ENCODE measurements at regions not wholly inside any gene's neighbourhood (a gene's known extent, or its start where the extent isn't known, plus 50 kb on each side); places are given as distances from the start of the nearest gene placed in this dataset.

GRCh38 chr7:130904031-130904757, 170.2 kb upstream of the KLF14 start:
- H3K4me3 Mint-ChIP-seq, result peak overlapping the region; percentile 7
- peaks cover 91% of the 10 kb centered on the region for H3K36me3 Mint-ChIP-seq (ENCODE audit: low read depth)
- H3K27me3 Mint-ChIP-seq, result no peaks in the 10 kb centered on the region
- peak overlapping the region; percentile 83 for H3K27ac Mint-ChIP-seq
- H3K9me3 Mint-ChIP-seq, result no peaks in the 10 kb centered on the region
- peaks cover 94% of the 10 kb centered on the region for H3K4me1 Mint-ChIP-seq (ENCODE audit: low read depth)

- Mint-ChIP-seq H3K27me3 (no peaks in the 10 kb centered on the region), H3K36me3 (ENCODE audit: low read depth) (peaks cover 91% of the 10 kb centered on the region), H3K4me1 (ENCODE audit: low read depth) (peaks cover 94% of the 10 kb centered on the region), H3K9me3 (no peaks in the 10 kb centered on the region), H3K27ac (peak overlapping the region; percentile 83), H3K4me3 (no peak overlapping the region)
Measured at GRCh38 chr7:130904792-130905191, 170.8 kb upstream of the KLF14 start.

GRCh38 chr7:130906575-130906974, 172.6 kb upstream of the KLF14 start:
- H3K4me3 Mint-ChIP-seq, result no peak overlapping the region
- H3K9me3 Mint-ChIP-seq, result no peaks in the 10 kb centered on the region
- H3K27ac Mint-ChIP-seq, result peak overlapping the region; percentile 69
- peaks cover 94% of the 10 kb centered on the region for H3K4me1 Mint-ChIP-seq (ENCODE audit: low read depth)
- no peaks in the 10 kb centered on the region for H3K27me3 Mint-ChIP-seq
- H3K36me3 Mint-ChIP-seq (ENCODE audit: low read depth), result peaks cover 91% of the 10 kb centered on the region

GRCh38 chr7:130907439-130907838, 173.4 kb upstream of the KLF14 start:
- H3K4me3 Mint-ChIP-seq, result peak overlapping the region; percentile 30
- H3K27ac Mint-ChIP-seq, result peak overlapping the region; percentile 72
- no peaks in the 10 kb centered on the region for H3K9me3 Mint-ChIP-seq
- H3K27me3 Mint-ChIP-seq, result no peaks in the 10 kb centered on the region
- H3K36me3 Mint-ChIP-seq (ENCODE audit: low read depth), result peaks cover 93% of the 10 kb centered on the region
- peaks cover 94% of the 10 kb centered on the region for H3K4me1 Mint-ChIP-seq (ENCODE audit: low read depth)

- peaks cover 92% of the 10 kb centered on the region for H3K4me1 Mint-ChIP-seq (ENCODE audit: low read depth)
- H3K9me3 Mint-ChIP-seq, result no peaks in the 10 kb centered on the region
- H3K4me3 Mint-ChIP-seq, result peak overlapping the region; percentile 25
- H3K27ac Mint-ChIP-seq, result peak overlapping the region; percentile 97
- H3K36me3 Mint-ChIP-seq (ENCODE audit: low read depth), result peaks cover 86% of the 10 kb centered on the region
- H3K27me3 Mint-ChIP-seq, result no peaks in the 10 kb centered on the region
Measured at GRCh38 chr7:130908345-130909160, 174.5 kb upstream of the KLF14 start.

- no peaks in the 10 kb centered on the region for H3K27me3 Mint-ChIP-seq
- peaks cover 85% of the 10 kb centered on the region for H3K36me3 Mint-ChIP-seq (ENCODE audit: low read depth)
- peak overlapping the region; percentile 97 for H3K27ac Mint-ChIP-seq
- peaks cover 92% of the 10 kb centered on the region for H3K4me1 Mint-ChIP-seq (ENCODE audit: low read depth)
- no peaks in the 10 kb centered on the region for H3K9me3 Mint-ChIP-seq
- H3K4me3 Mint-ChIP-seq, result peak overlapping the region; percentile 90
Measured at GRCh38 chr7:130909161-130909836, 175.3 kb upstream of the KLF14 start.

- H3K36me3 Mint-ChIP-seq (ENCODE audit: low read depth), result peaks cover 82% of the 10 kb centered on the region
- H3K27me3 Mint-ChIP-seq, result no peaks in the 10 kb centered on the region
- H3K4me1 Mint-ChIP-seq (ENCODE audit: low read depth), result peaks cover 92% of the 10 kb centered on the region
- H3K27ac Mint-ChIP-seq, result peak overlapping the region; percentile 97
- peak overlapping the region; percentile 90 for H3K4me3 Mint-ChIP-seq
- H3K9me3 Mint-ChIP-seq, result no peaks in the 10 kb centered on the region
Measured at GRCh38 chr7:130909881-130910672, 176.1 kb upstream of the KLF14 start.

- Mint-ChIP-seq H3K27ac (peak overlapping the region; percentile 97), H3K27me3 (no peaks in the 10 kb centered on the region), H3K4me3 (peak overlapping the region; percentile 90), H3K36me3 (ENCODE audit: low read depth) (peaks cover 85% of the 10 kb centered on the region), H3K9me3 (no peaks in the 10 kb centered on the region), H3K4me1 (ENCODE audit: low read depth) (peaks cover 92% of the 10 kb centered on the region)
Measured at GRCh38 chr7:130910949-130911944, 177.2 kb upstream of the KLF14 start.

GRCh38 chr7:130912082-130912861, 178.3 kb upstream of the KLF14 start:
- Mint-ChIP-seq H3K4me1 (ENCODE audit: low read depth) (peaks cover 92% of the 10 kb centered on the region), H3K36me3 (ENCODE audit: low read depth) (peaks cover 81% of the 10 kb centered on the region), H3K27me3 (no peaks in the 10 kb centered on the region), H3K27ac (peak overlapping the region; percentile 97), H3K9me3 (no peaks in the 10 kb centered on the region), H3K4me3 (peak overlapping the region; percentile 90)

GRCh38 chr7:130912862-130913638, 179.0 kb upstream of the KLF14 start:
- H3K4me3 Mint-ChIP-seq, result peak overlapping the region; percentile 90
- H3K36me3 Mint-ChIP-seq (ENCODE audit: low read depth), result peaks cover 81% of the 10 kb centered on the region
- no peaks in the 10 kb centered on the region for H3K27me3 Mint-ChIP-seq
- H3K9me3 Mint-ChIP-seq, result no peaks in the 10 kb centered on the region
- H3K27ac Mint-ChIP-seq, result peak overlapping the region; percentile 97
- peaks cover 95% of the 10 kb centered on the region for H3K4me1 Mint-ChIP-seq (ENCODE audit: low read depth)

GRCh38 chr7:130913639-130914553, 179.9 kb upstream of the KLF14 start:
- H3K4me3 Mint-ChIP-seq, result peak overlapping the region; percentile 90
- H3K27ac Mint-ChIP-seq, result peak overlapping the region; percentile 97
- no peaks in the 10 kb centered on the region for H3K27me3 Mint-ChIP-seq
- peaks cover 98% of the 10 kb centered on the region for H3K4me1 Mint-ChIP-seq (ENCODE audit: low read depth)
- H3K9me3 Mint-ChIP-seq, result no peaks in the 10 kb centered on the region
- H3K36me3 Mint-ChIP-seq (ENCODE audit: low read depth), result peaks cover 84% of the 10 kb centered on the region

All from stimulated activated naive CD8-positive, alpha-beta T cell treated with anti-CD3 and anti-CD28 coated beads, Interleukin-15, Interleukin-2, amounts not matched to agents 100 ng/mL and 50 ng/mL, for 24 hours (primary cell).